ENCODE measurements at regions not wholly inside any gene's neighbourhood (a gene's known extent, or its start where the extent isn't known, plus 50 kb on each side); places are given as distances from the start of the nearest gene placed in this dataset.

DNA sequence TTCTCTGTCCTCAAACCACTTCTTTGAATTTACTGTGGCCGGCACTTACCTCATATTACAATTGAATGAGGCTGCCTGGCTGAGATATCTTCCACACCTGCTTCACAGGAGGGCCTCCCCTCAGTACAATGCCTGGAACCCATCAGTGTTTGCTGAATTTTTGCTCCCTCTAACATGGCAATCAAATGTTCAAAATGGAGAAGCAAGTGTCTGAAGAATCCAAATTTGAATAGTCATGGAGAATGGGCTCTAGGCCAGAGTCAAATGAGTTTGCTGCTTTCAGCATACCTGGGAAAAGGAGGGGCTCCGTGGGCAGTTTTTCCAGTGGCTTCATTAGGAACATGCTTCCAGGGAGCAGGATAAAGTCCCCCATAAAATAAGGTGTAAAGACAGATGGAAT is 564.8 kb downstream of the UTRN start:
- ChIA-PET POLR2A (no interaction called here), CTCF (no interaction called here)
- H3K9ac ChIP-seq (ENCODE audit: low read length): no peak overlapping the region
- Mint-ChIP-seq H3K27me3 (no peaks in the 10 kb centered on the region), H3K4me1 (no peaks in the 10 kb centered on the region), H3K27ac (no peak overlapping the region), H3K9me3 (ENCODE audit: insufficient read depth) (no peaks in the 10 kb centered on the region), H3K4me3 (no peak overlapping the region)
- H3K9me3 ChIP-seq (ENCODE audit: control extremely low read depth in 1 of 3, control insufficient read depth in 2 of 3, insufficient read depth in 1 of 3, low read length in 2 of 3): no peaks in the 10 kb centered on the region
- ATAC-seq (ENCODE audit: low read depth): no peak
- H3K27me3 ChIP-seq (replicated peaks in 1 of 4; ENCODE audit: control extremely low read depth in 1 of 4, control insufficient read depth in 3 of 4, insufficient read depth in 4 of 4, low read length in 3 of 4): no peaks in the 10 kb centered on the region
- TF ChIP-seq EZH2 (IDR thresholded peaks at IDR 0.05; ENCODE audit: borderline replicate concordance, insufficient read depth, low read depth, low read length, poor library complexity, severe bottlenecking): no peak
- TF ChIP-seq, protein P1, sequence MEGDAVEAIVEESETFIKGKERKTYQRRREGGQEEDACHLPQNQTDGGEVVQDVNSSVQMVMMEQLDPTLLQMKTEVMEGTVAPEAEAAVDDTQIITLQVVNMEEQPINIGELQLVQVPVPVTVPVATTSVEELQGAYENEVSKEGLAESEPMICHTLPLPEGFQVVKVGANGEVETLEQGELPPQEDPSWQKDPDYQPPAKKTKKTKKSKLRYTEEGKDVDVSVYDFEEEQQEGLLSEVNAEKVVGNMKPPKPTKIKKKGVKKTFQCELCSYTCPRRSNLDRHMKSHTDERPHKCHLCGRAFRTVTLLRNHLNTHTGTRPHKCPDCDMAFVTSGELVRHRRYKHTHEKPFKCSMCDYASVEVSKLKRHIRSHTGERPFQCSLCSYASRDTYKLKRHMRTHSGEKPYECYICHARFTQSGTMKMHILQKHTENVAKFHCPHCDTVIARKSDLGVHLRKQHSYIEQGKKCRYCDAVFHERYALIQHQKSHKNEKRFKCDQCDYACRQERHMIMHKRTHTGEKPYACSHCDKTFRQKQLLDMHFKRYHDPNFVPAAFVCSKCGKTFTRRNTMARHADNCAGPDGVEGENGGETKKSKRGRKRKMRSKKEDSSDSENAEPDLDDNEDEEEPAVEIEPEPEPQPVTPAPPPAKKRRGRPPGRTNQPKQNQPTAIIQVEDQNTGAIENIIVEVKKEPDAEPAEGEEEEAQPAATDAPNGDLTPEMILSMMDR (IDR thresholded peaks at IDR 0.05): no peak
- H3K4me3 ChIP-seq (ENCODE audit: control extremely low read depth in 1 of 5, extremely low read depth in 1 of 5, insufficient read depth in 1 of 5, low read depth in 2 of 5, low read length in 4 of 5): no peak overlapping the region
- no peak overlapping the region for H3K27ac ChIP-seq (ENCODE audit: low read length in 2 of 2)
- no peak for DNase-seq
- no peak overlapping the region for H2AFZ ChIP-seq (ENCODE audit: insufficient read depth, low read depth, low read length, poor library complexity, severe bottlenecking)
- no peaks in the 10 kb centered on the region for H3K79me2 ChIP-seq (ENCODE audit: control insufficient read depth, insufficient read depth, low read length)
- H3K36me3 ChIP-seq (replicated peaks in 1 of 2; ENCODE audit: control extremely low read depth in 1 of 2, control insufficient read depth in 1 of 2, extremely low read depth in 1 of 2, insufficient read depth in 2 of 2, low read length in 1 of 2): peaks cover 9 to 57% of the 10 kb centered on the region in 2 experiments
- H4K20me1 ChIP-seq (ENCODE audit: control insufficient read depth, insufficient read depth, low read length, poor library complexity, severe bottlenecking): no peaks in the 10 kb centered on the region
- WGBS (ENCODE audit: insufficient coverage): 83% methylated on average over 1 of the region's 2 CpGs
- no peak overlapping the region for H3K4me2 ChIP-seq (replicated peaks; ENCODE audit: low read depth, low read length, poor library complexity, severe bottlenecking)
- intact Hi-C loops (cut with micrococcal nuclease): no loop called here
- H3K4me1 ChIP-seq (ENCODE audit: control insufficient read depth in 2 of 2, insufficient read depth in 2 of 2, low read length in 2 of 2): no peaks in the 10 kb centered on the region

DNA sequence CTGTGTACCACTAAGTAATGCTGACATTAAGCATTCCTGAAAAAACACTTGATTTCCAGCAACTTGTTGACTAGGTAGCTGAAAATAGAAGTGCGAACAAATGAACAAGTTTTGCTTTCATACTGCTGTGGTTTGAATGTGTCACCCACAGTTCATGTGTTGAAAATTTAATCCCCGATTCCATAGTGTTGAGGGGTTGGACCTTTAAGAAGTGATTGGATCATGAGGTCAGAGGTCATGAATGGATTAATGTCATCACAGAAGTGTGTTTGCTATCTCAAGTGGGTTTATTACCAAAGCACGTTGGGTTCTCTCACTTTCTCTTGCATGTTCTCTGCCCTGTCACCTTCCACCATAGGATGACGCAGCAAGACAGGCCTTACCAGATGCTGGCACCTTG is 568.5 kb downstream of the UTRN start:
- 100% methylated on average over 1 of the region's 4 CpGs for WGBS (ENCODE audit: insufficient coverage)
- POLR2A ChIA-PET: no interaction called here
- no peak overlapping the region for H3K9ac ChIP-seq (ENCODE audit: low read length)
- peaks cover 3 to 22% of the 10 kb centered on the region in 2 experiments for H3K36me3 ChIP-seq (replicated peaks in 1 of 2; ENCODE audit: control extremely low read depth in 1 of 2, control insufficient read depth in 1 of 2, extremely low read depth in 1 of 2, insufficient read depth in 2 of 2, low read length in 1 of 2)
- H3K27ac Mint-ChIP-seq: no peak overlapping the region
- no peaks in the 10 kb centered on the region for H3K27me3 Mint-ChIP-seq
- H3K9me3 ChIP-seq (ENCODE audit: control extremely low read depth in 1 of 3, control insufficient read depth in 2 of 3, insufficient read depth in 1 of 3, low read length in 2 of 3): no peaks in the 10 kb centered on the region
- H3K4me3 Mint-ChIP-seq: no peak overlapping the region
- H4K20me1 ChIP-seq (ENCODE audit: control insufficient read depth, insufficient read depth, low read length, poor library complexity, severe bottlenecking): no peaks in the 10 kb centered on the region
- DNase-seq (no peak), ATAC-seq (ENCODE audit: low read depth) (no peak)
- H3K4me1 ChIP-seq (ENCODE audit: control insufficient read depth in 2 of 2, insufficient read depth in 2 of 2, low read length in 2 of 2): no peaks in the 10 kb centered on the region
- no peaks in the 10 kb centered on the region for H3K27me3 ChIP-seq (replicated peaks in 1 of 4; ENCODE audit: control extremely low read depth in 1 of 4, control insufficient read depth in 3 of 4, insufficient read depth in 4 of 4, low read length in 3 of 4)
- H2AFZ ChIP-seq (ENCODE audit: insufficient read depth, low read depth, low read length, poor library complexity, severe bottlenecking): no peak overlapping the region
- H3K27ac ChIP-seq (ENCODE audit: low read length in 2 of 2): no peak overlapping the region
- no peaks in the 10 kb centered on the region for H3K79me2 ChIP-seq (ENCODE audit: control insufficient read depth, insufficient read depth, low read length)
- CTCF ChIA-PET: no interaction called here
- H3K4me1 Mint-ChIP-seq: no peaks in the 10 kb centered on the region
- TF ChIP-seq, protein P1 (IDR thresholded peaks at IDR 0.05): no peak
- no peak for TF ChIP-seq EZH2 (IDR thresholded peaks at IDR 0.05; ENCODE audit: borderline replicate concordance, insufficient read depth, low read depth, low read length, poor library complexity, severe bottlenecking)
- intact Hi-C loops (cut with micrococcal nuclease): no loop called here
- no peak overlapping the region for H3K4me3 ChIP-seq (ENCODE audit: control extremely low read depth in 1 of 5, extremely low read depth in 1 of 5, insufficient read depth in 1 of 5, low read depth in 2 of 5, low read length in 4 of 5)
- H3K4me2 ChIP-seq (replicated peaks; ENCODE audit: low read depth, low read length, poor library complexity, severe bottlenecking): no peak overlapping the region
- no peaks in the 10 kb centered on the region for H3K9me3 Mint-ChIP-seq (ENCODE audit: insufficient read depth)
